PC-9 (cell line): ENCODE measurements at regions not wholly inside any gene's neighbourhood (a gene's known extent, or its start where the extent isn't known, plus 50 kb on each side); places are given as distances from the start of the nearest gene placed in this dataset.

Experiments used
- EZH2 ChIP-seq: fragments of 200-600 bp; sonication (generic); IDR thresholded peaks from 2 replicates; pipeline ENCODE4 v1.8.0; 2017; ENCODE audit warnings: antibody characterized with exemption, low read depth
- TF ChIP-seq, protein P1 (sequence below): fragments of 200-600 bp; sonication (generic); conservative IDR thresholded peaks from 2 replicates; pipeline ENCODE4 v1.6.1; 2017; ENCODE audit warnings: mixed run types, antibody characterized with exemption, mild to moderate bottlenecking, moderate library complexity

DNA sequence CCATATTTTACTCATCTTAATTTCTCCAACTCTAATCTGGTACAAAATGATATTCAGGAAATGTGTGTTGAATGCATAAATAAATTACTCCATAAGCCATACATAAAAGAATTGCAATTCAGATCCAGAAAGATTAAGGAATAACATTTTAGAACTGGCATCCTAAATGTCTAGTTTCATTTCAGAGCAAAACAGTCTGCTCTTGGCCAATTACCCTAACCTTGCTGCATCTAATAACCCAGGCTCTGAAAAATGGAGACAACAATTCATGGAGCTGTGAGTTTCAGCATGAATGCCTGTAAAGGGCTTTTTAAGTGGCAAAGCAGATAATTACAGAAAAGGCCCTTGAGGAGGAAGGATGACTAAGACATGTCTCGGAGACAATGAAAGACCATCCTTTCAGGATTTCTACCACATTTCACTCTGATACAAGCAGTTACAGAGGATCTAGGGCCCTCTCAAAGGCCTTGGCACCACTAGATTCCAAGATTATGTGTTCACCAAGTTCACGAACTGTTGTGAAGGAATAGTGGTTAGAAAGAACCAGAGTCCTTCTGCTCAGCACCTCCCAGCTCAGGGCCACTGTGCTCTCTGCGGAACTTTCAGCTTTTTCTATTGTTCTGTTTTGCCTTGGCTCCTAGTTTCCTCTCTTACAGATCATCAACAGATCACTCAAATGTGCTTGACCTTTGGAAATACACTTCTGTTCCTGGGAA is 157.6 kb upstream of the BLID start:
- TF ChIP-seq, protein P1, sequence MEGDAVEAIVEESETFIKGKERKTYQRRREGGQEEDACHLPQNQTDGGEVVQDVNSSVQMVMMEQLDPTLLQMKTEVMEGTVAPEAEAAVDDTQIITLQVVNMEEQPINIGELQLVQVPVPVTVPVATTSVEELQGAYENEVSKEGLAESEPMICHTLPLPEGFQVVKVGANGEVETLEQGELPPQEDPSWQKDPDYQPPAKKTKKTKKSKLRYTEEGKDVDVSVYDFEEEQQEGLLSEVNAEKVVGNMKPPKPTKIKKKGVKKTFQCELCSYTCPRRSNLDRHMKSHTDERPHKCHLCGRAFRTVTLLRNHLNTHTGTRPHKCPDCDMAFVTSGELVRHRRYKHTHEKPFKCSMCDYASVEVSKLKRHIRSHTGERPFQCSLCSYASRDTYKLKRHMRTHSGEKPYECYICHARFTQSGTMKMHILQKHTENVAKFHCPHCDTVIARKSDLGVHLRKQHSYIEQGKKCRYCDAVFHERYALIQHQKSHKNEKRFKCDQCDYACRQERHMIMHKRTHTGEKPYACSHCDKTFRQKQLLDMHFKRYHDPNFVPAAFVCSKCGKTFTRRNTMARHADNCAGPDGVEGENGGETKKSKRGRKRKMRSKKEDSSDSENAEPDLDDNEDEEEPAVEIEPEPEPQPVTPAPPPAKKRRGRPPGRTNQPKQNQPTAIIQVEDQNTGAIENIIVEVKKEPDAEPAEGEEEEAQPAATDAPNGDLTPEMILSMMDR = no peak
- no peak for TF ChIP-seq EZH2
